ENCODE measurements at regions not wholly inside any gene's neighbourhood (a gene's known extent, or its start where the extent isn't known, plus 50 kb on each side); places are given as distances from the start of the nearest gene placed in this dataset.

- TF ChIP-seq CTCF (IDR thresholded peaks at IDR 0.05) (no peak), POLR2A (IDR thresholded peaks at IDR 0.05; ENCODE audit: low read depth) (no peak)
Observed at GRCh38 chr12:93168751-93169150, 209.0 kb upstream of the NUDT4 start.

All from esophagus muscularis mucosa (tissue), 3 donors.